ENCODE measurements at regions not wholly inside any gene's neighbourhood (a gene's known extent, or its start where the extent isn't known, plus 50 kb on each side); places are given as distances from the start of the nearest gene placed in this dataset.

GRCh38 chr1:209462433-209462832, 121.1 kb upstream of the CAMK1G start:
- TF ChIP-seq EZH2 (optimal IDR thresholded peaks at IDR 0.05; ENCODE audit: low read depth, low read length) (no peak), CTCF (IDR thresholded peaks at IDR 0.05; ENCODE audit: low read length) (no peak), EZH2phosphoT487 (IDR thresholded peaks at IDR 0.05; ENCODE audit: low read length) (no peak)

Measured in MM.1S (cell line).